ENCODE measurements at regions not wholly inside any gene's neighbourhood (a gene's known extent, or its start where the extent isn't known, plus 50 kb on each side); places are given as distances from the start of the nearest gene placed in this dataset.

DNA sequence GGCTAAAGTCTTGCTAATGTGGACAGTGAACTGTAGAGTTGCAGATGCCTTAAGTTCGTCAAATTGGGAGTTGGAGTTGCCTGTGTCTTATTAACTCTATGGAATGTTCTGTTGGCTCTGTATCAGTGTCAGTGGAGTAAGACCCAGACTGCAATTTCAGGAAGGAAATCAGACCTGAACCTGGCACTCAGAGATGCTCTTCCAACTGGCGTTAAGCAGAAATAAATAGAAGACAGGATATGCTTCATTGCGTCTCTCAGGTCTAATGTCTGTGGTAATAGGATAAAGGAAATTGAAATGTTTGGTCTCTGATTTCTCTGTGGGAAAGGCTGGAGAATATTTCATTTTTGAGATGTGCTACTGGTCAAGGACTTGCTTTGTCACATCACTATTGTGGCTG lies 846.7 kb upstream of the ID2 start:
- no peak for DNase-seq (ENCODE audit: low read depth)
- TF ChIP-seq CTCF (conservative IDR thresholded peaks at IDR 0.05; ENCODE audit: control insufficient read depth, insufficient read depth, low read depth, low read length), result no peak
- H3K4me3 ChIP-seq (ENCODE audit: control insufficient read depth, low read depth, low read length), result no peak overlapping the region

DNA sequence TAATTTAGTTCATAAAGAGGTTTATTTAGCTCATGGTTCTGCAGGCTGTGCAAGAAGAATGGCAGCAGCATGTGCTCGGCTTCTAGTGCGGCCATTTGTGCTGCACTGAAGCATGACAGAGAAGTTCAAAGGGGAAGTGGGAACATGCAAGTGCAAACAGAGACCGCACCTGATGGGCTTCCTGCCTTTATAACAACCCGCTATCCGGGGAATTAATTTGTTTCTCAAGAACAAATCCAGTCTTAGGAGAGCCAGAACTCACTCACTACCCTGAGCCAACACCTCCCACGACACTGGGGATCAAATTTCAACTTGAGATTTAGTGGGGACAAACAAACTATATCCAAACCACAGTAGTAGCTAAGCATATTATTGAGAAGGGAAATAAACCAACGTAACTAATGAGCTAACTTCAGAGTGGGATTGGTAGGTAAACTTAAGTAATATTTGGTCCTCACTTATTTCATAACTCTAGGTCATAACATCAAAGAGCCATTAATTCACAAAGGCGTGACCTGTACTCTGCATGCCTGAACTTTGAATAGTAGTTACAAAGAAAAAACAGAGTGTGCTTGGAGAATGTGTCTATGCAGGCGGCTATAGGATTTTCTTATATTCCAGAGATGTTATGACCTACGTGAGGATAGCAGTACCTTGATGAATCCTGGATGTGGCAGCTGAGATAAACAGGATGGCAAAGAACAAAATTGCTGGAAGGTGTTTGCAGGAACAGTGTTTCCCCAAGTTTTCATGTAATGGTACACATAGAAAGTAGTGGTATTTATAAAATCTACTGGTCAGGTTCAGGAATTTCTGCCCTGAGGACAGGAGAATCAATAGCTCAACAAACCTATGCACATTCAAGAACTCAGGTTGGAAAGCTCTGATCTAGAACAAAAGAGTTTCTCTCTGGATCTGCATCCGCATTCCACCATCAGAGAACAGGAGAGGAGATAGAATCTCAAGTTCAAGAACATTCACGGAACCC lies 845.9 kb upstream of the ID2 start:
- TF ChIP-seq CTCF (conservative IDR thresholded peaks at IDR 0.05; ENCODE audit: control insufficient read depth, insufficient read depth, low read depth, low read length), result no peak
- DNase-seq (ENCODE audit: low read depth), result peak; percentile 48
- H3K4me3 ChIP-seq (ENCODE audit: control insufficient read depth, low read depth, low read length), result no peak overlapping the region

- no peak overlapping the region for H3K4me3 ChIP-seq (ENCODE audit: control insufficient read depth, low read depth, low read length)
- DNase-seq (ENCODE audit: low read depth), result no peak
- no peak for TF ChIP-seq CTCF (conservative IDR thresholded peaks at IDR 0.05; ENCODE audit: control insufficient read depth, insufficient read depth, low read depth, low read length)
These were observed 844.6 kb upstream of the ID2 start for GRCh38 chr2:7837237-7837760.

- H3K4me3 ChIP-seq (ENCODE audit: control insufficient read depth, low read depth, low read length), result no peak overlapping the region
- no peak for DNase-seq (ENCODE audit: low read depth)
- TF ChIP-seq CTCF (conservative IDR thresholded peaks at IDR 0.05; ENCODE audit: control insufficient read depth, insufficient read depth, low read depth, low read length), result no peak
These were observed 843.2 kb upstream of the ID2 start for GRCh38 chr2:7838669-7839068.

GRCh38 chr2:7840651-7841380 lies 841.0 kb upstream of the ID2 start:
- no peak for TF ChIP-seq CTCF (conservative IDR thresholded peaks at IDR 0.05; ENCODE audit: control insufficient read depth, insufficient read depth, low read depth, low read length)
- H3K4me3 ChIP-seq (ENCODE audit: control insufficient read depth, low read depth, low read length), result no peak overlapping the region
- DNase-seq (ENCODE audit: low read depth), result peak; percentile 12

GRCh38 chr2:7841751-7842150 lies 840.1 kb upstream of the ID2 start:
- peak; percentile 16 for DNase-seq (ENCODE audit: low read depth)
- TF ChIP-seq CTCF (conservative IDR thresholded peaks at IDR 0.05; ENCODE audit: control insufficient read depth, insufficient read depth, low read depth, low read length), result no peak
- H3K4me3 ChIP-seq (ENCODE audit: control insufficient read depth, low read depth, low read length), result no peak overlapping the region

All from fibroblast of mammary gland (primary cell).